ENCODE measurements at regions not wholly inside any gene's neighbourhood (a gene's known extent, or its start where the extent isn't known, plus 50 kb on each side); places are given as distances from the start of the nearest gene placed in this dataset.
"Not testable (repeated sequence)": the region's sequence is repeated elsewhere in the genome, so short reads cannot be mapped to it uniquely, and the experiment has no call there.

GRCh38 chr9:92223758-92224157 is 69.7 kb downstream of the IARS1 start:
- DNase-seq (ENCODE audit: low read depth) = no peak

GRCh38 chr9:92208693-92209524 is 84.6 kb downstream of the IARS1 start:
- no peak for DNase-seq (ENCODE audit: low read depth)

More at GRCh38 chr9:92223758-92224157, 69.7 kb downstream of the IARS1 start:
- no peak overlapping the region for H3K4me3 ChIP-seq (ENCODE audit: low read depth, low read length)
- TF ChIP-seq, protein P1, sequence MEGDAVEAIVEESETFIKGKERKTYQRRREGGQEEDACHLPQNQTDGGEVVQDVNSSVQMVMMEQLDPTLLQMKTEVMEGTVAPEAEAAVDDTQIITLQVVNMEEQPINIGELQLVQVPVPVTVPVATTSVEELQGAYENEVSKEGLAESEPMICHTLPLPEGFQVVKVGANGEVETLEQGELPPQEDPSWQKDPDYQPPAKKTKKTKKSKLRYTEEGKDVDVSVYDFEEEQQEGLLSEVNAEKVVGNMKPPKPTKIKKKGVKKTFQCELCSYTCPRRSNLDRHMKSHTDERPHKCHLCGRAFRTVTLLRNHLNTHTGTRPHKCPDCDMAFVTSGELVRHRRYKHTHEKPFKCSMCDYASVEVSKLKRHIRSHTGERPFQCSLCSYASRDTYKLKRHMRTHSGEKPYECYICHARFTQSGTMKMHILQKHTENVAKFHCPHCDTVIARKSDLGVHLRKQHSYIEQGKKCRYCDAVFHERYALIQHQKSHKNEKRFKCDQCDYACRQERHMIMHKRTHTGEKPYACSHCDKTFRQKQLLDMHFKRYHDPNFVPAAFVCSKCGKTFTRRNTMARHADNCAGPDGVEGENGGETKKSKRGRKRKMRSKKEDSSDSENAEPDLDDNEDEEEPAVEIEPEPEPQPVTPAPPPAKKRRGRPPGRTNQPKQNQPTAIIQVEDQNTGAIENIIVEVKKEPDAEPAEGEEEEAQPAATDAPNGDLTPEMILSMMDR (IDR thresholded peaks at IDR 0.05; ENCODE audit: control insufficient read depth, extremely low read depth, insufficient read depth) = no peak

DNA sequence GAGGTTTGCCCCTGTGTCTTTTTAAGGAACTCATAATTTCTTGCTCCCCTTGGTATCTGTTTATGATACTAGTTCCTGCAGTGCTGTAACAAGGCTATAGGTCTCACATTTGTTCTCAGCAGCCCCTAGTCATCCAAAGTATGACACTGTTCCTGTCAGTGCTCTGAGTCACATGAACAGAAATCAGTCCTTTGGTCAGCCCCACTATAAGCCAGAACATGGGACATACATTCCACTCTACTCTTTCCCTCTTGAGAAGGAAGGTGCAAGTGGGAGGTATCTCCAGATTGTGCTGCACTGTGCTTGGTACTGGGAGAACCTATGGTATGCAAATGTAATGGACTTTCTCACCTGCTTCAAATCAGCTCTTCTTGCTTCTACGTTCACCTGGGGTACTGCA is 87.0 kb downstream of the IARS1 start:
- DNase-seq (ENCODE audit: low read depth) = no peak
- TF ChIP-seq, protein P1 (IDR thresholded peaks at IDR 0.05; ENCODE audit: control insufficient read depth, extremely low read depth, insufficient read depth) = no peak

More at GRCh38 chr9:92208693-92209524, 84.6 kb downstream of the IARS1 start:
- TF ChIP-seq, protein P1 (IDR thresholded peaks at IDR 0.05; ENCODE audit: control insufficient read depth, extremely low read depth, insufficient read depth) = no peak
- no peak overlapping the region for H3K4me3 ChIP-seq (ENCODE audit: low read depth, low read length)

GRCh38 chr9:92203887-92204286 is 88.7 kb upstream of the SPTLC1 start:
- not testable (repeated sequence) for H3K4me3 ChIP-seq (ENCODE audit: low read depth, low read length); DNase-seq (ENCODE audit: low read depth)

More for the DNA sequence above, 87.0 kb downstream of the IARS1 start:
- no peak overlapping the region for H3K4me3 ChIP-seq (ENCODE audit: low read depth, low read length)

- not testable (repeated sequence) for H3K4me3 ChIP-seq (ENCODE audit: low read depth, low read length); DNase-seq (ENCODE audit: low read depth)
Measured at GRCh38 chr9:92198237-92198636, 83.0 kb upstream of the SPTLC1 start.

DNA sequence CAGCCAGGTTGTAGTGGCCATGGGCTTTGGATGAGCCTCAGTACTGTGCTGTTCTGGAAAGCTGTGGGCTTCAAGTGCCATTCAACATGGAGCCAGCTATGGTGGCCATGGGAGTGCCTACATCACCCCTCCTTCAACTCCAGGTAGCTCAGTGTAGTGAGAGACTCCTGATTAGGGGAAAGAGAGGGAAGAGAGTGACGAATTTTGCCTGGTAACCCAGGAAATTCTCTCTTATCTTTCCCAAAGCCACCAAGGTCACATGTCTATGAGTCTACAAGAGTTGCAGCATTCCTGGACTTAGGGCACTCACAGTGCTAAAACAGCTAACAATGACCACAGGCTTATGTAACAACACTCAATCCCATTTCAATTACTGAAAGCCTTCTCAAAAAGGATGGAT is 81.7 kb upstream of the SPTLC1 start:
- DNase-seq (ENCODE audit: low read depth) = no peak
- TF ChIP-seq, protein P1 (IDR thresholded peaks at IDR 0.05; ENCODE audit: control insufficient read depth, extremely low read depth, insufficient read depth) = no peak
- H3K4me3 ChIP-seq (ENCODE audit: low read depth, low read length) = no peak overlapping the region

DNA sequence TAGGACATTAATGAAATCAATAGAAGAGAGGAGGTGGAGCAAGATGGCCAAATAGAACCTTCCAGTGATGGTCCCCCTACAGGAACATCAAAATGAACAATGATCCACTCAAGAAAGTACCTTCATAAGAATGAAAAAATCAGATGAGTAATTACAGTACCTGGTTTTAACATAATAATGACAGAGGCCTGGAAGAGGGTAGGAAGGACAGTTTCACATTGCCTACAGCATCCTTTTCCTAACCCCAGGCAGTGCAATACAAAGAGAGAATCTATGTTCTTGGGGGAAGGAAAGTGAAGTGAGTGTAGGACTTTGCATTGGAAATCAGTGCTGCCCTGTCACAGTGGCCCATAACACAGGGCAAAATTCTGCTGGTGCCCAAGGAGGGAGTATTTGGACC is 81.2 kb upstream of the SPTLC1 start:
- H3K4me3 ChIP-seq (ENCODE audit: low read depth, low read length) = no peak overlapping the region
- DNase-seq (ENCODE audit: low read depth) = no peak
- TF ChIP-seq, protein P1 (IDR thresholded peaks at IDR 0.05; ENCODE audit: control insufficient read depth, extremely low read depth, insufficient read depth) = no peak

- H3K4me3 ChIP-seq (ENCODE audit: low read depth, low read length) = no peak overlapping the region
- TF ChIP-seq, protein P1 (IDR thresholded peaks at IDR 0.05; ENCODE audit: control insufficient read depth, extremely low read depth, insufficient read depth) = no peak
- DNase-seq (ENCODE audit: low read depth) = no peak
Measured at GRCh38 chr9:92191801-92192200, 76.6 kb upstream of the SPTLC1 start.

Data from LNCaP clone FGC (cell line).